CD1c-positive myeloid dendritic cell (primary cell): ENCODE measurements at regions not wholly inside any gene's neighbourhood (a gene's known extent, or its start where the extent isn't known, plus 50 kb on each side); places are given as distances from the start of the nearest gene placed in this dataset.
"Not testable (repeated sequence)": the region's sequence is repeated elsewhere in the genome, so short reads cannot be mapped to it uniquely, and the experiment has no call there.

Source experiments
- DNase-seq: peaks from one replicate; pipeline ENCODE4 v3.0.0-alpha.2; 2016; ENCODE audit errors: extremely low spot score

DNA sequence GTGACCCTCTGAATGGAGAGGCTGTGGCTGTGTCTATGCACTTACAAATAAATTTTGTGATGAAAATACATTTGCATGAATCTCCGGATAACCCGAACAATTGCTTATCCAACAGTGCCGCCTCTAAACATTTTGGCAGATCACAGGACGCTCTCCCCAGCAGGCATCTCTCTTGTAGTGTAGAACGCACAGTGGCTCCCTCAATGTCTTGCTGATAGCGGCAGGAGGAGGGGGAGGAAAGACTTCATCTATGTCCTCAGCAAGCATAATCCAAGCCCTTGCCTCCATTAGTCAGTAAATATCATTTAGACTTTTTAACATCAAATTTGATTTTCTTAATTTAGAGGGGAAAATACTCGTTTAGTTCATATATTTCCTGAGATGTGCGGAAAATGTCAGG lies 318.1 kb upstream of the IGF1R start:
- DNase-seq: no peak

DNA sequence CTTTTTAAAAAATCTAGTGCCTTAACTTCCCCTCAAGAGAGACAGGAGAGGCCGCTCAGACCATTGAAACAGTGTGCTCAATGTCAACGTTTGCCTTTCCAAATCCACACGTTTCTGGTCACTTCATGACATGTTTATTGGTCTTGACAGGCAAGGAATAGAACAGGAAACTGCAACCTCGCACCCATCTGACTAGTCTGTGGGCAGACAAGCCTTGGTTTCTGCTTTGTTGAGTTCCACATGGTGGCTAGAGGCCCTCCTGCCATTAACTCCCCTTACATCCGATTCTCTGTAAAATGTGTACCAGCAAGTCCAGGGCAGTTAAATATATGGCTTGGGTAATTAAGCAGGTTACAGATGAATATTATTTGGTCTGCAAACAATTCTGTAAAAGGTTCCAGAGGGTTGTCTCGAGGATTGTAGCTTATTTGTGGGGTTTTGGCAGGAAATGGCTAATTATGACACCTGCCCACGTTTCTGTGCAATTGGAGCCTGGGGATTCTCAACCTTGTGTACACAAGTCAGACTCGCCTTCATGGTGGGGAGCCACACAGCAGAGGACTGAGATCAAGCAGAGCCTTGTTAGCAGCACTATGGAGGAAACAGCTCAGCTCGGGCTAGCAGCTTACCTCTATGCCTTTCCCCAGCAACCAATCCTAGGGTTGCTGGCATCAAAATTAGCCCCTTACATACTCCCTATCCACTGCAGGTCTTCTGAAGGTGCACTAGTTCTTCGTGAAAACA lies 317.5 kb upstream of the IGF1R start:
- DNase-seq: no peak

DNA sequence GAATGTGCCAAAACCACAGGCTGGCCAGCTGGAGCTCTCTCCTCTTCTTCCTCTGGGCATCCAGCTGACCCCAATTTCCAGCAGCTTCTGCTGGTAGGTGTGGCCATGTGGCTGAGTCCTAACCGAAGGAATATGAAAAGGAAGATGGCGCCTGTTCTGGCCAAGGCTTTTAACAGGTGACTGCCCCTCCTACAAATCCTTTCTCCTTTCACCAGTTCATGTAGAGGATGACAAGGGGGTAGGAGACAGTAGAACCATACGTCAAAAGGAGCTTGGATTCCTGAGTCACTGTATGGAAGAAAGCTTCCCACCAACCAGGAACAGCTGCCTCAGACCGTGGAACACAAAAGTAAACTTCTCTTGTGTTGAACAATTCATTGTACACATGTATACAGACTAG lies 316.7 kb upstream of the IGF1R start:
- no peak for DNase-seq

DNA sequence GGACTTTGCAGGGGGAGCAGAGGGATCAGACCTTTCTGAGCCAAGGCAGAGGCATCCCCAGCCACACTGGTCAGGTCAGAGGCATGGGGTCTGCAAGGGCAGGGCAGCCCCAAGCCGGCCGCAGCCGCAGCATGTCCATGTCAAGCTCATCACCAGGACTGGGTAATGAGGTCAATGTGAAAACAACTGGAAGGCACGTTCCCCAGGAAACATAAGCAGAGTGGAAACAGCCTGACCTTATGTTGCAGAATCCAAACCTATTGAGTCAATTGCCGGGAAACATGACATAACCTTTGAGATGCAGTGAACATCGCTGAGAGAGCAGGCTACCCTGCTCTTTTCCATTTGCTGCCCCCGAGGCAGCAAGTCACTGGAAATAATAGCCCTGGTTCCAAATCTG lies 315.1 kb upstream of the IGF1R start:
- DNase-seq: no peak

DNA sequence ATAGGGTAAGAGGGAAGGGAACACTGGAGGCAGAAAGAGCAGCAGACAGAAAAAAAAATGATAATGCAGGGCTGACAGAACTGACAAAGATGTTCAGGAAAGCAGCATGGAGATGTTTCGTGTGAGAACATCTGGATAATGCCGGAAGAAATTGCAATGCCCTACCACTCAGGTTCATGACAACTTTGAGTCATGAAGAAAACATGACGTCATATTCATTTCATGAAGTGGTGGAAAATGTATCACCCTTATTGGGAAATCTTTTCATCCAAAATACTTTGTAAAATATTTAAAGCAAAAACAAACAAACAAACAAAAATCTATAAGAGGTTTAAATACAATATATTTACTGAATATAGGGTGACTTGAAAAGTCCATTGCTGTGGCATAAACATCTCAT lies 305.4 kb upstream of the IGF1R start:
- DNase-seq: no peak

DNA sequence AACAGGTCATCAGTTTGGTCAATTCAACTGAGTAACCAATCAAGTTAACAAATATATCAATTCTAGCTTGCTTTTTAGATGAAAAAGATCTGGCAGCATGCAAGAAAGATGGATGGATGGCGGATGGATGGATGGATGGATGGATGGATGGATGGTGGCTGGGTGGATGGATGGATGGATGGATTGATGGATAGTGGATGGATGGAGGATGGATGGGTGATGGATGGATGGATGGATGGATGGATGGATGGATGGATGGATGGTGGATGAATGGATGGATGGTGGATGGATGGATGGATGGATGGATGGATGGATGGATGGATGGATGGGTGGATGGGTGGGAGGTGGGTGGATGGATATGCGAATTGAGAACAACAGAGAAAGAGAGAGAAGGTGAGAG lies 303.7 kb upstream of the IGF1R start:
- no peak for DNase-seq

DNA sequence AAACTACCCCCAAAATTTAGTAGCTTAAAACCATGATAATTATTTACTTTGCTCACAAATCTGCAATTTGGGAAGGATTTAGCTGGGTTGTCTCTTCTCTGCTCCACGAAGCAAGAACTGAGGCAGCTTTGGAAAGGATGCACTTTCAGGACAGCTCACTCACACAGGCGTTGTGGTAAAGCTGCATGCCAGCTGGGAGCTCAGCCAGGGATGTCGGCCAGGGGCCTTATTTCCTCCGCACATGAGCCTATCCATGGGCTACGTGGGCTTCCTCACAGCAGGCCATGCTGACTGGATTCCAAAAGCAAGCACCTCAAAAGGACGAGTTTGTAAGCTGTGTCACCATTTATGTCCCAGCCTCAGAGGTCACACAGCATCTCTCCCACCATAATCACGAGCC lies 301.3 kb upstream of the IGF1R start:
- no peak for DNase-seq

DNA sequence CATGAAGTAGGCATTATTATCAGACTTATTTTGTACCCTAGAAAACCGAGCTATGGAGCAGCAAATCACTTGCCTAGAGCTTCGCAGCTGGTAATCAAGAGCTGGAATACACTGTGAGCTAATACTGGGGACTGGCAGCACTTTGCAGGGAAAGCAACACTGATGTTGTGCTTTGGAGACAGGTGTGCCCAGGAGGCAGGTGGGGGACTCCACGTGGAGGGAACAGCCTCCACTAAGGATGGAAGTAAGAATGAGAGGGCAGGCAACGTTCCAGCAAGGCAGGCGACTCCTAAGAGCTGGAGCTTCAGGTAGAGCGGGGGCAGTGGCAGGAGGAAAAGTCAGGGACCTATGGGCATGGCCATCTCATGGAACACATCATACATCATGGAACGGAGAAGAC lies 300.5 kb upstream of the IGF1R start:
- no peak for DNase-seq

DNA sequence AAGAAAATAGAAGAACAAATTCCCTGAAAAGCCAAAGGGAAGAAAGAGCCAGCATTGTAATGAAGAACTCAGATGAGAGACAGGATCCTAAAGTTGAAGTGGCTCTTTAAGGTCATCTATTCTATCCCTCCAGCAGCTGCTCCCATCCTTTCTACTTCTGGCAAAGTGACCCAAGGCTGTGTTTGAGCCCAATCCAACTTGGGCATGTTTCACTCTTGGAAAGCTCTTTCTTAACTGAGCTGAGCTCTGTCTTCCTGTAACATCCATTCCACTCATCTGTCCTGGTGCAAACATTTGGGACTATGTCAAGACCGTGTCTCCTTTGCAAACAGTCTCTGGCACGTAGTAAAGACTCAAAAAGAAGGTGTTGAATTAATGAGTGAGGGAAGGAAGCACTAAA lies 298.1 kb upstream of the IGF1R start:
- DNase-seq: no peak

DNA sequence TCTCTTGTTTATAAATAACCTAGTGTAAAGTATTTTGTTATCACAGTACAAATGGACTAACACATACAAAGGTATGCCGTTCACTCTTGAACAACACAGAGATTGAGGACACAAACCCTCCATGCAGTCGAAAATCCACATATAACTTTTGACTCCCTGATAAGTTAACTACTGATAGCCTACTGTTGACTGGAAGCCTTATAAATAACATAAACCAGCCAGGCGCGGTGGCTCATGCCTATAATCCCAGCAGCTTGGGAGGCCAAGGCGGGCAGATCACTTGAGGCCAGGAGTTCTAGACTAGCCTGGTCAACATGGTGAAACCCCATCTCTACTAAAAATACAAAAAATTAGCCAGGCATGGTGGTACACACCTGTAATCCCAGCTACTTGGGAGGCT lies 290.1 kb upstream of the IGF1R start:
- not testable (repeated sequence) for DNase-seq

DNA sequence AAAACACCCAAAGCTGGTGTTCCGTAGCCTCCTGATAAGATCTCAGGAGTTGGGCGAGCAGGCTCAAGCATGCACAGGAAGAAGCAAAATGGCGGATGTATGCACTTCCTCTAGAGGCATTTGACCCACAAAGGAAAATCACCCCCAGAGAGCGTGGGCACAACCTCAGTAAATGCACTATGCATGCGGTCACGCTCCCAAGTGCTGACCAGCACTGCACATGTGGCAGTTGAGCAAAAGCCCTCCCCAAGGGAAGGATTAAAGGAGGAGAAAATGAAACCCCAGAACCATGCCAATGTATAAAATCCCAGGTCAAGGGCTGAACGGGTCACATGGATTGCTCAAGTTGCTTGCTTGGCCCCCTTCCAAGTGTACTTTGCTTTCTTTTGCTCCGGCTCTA lies 289.4 kb upstream of the IGF1R start:
- no peak for DNase-seq

DNA sequence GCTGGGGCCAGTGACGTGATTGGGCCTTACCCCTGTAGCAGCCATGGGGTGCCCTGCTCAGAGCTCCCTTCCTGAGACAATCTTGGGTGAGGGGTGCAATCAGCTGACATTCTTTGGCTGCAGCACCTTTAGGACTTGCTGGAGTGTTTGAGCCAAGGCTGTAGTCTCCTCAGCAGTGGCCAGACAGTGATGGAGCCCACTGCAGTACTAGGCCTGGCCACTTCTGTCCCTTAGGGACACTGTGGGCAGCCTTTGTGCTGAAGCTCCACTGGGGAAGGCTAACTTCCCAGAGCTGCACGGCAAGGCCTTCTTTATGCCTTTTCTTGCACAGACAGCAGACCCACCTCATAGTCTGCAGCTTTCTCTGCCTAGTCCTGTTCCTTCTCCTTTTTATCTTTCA lies 284.9 kb upstream of the IGF1R start:
- no peak for DNase-seq

DNA sequence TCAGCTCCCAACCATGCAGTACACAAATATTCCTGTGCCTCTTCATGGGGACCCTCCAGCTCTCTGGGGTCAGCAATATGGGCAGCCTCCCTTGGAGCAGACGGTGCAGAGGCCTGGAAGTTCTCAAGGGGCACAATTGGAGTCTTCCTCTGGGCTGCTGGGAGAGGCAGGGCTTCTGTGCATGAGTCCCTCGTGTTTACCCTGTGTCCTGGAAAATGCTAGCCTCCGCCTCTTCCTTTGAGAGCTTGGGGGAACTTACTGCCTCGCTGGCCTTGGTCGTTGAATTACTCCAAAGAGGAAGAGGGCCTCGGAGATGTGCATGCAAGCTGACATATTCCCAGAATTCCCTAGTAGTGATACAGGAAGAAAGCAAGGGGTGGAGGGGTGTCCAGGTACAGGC lies 284.4 kb upstream of the IGF1R start:
- no peak for DNase-seq

DNA sequence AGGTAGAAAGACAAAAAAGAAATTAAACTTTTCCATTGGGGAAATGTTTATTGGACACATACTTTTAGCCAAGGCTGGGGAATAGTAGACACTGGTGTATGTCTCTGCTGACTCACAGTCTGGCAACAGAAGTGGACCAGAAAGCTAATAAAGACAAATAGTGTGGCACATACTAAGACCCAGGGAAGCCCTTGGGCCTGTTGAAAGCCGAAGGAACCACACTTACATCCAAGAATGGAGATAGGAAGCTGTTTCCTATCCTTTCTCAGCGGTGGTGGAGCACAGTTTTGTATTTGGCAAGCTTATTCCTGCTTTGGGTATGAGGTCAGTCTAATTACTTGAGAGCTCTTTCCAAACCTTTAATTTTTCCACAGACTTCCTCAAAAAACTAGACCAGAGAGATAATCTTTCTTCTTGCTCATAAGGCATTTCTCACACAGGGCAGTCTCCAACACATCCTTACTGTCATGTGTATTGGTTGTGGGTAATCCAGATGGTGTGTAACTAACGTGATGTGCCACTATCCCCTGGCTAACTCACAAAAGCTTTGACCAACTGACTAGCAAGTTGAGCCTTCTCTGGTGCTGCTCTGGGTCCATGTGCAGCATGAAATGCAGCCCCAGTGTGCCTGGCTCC lies 279.1 kb upstream of the IGF1R start:
- no peak for DNase-seq

DNA sequence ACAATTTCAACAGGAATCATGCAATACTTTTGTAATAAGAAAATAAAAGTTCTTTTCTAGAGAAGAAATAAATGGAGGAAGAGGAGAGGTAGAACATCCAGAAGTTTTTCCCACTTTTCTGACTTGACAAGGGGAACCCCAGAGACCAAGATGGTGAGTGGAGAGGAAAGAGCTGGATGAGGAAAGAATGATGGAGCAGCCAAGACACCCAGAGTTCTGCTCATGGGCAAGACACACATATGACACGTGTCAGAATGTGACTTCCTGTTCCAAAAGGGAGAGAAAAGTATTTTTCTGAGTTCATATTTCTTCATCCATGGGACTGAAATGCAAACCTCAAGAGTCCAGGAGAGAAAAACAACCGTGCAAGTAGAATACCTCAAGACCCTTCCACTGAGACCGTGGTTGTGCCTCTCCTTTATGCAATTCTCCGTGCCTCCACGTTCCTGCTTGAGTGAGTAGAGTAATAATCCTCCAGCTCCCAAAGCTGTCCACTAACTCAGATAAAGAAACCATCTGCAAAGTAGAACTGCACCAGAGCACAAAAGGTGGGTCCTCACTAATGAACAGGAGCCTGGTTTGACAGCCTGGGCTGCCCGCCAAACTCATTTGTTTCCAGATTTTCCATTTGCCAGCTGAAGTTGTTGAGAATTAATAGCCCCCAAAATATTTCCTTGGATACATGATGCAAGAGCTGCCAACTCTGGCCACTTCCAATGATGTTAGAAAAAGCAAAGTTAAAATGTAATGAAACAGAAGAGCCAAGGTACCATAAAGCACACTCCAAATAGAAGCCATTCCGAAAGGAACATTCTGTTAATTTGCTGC lies 272.6 kb upstream of the IGF1R start:
- DNase-seq: no peak

DNA sequence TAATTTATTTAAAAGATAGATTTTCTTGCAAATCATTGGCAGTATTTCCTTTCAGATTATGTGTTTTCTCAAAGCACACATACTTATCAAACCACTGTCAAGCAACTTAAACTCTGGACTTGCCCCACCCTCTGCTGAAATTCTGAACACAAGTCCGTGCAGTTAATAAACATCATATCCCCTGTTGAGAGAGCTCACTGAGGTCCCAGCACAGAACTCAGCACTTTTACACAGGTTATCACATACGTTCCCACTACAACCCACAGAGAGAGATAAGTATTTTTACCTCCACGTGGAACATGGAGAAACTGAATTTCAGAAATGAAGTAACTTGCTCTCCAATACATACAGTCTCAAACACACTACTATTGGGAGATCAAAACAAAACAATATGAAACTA lies 267.6 kb upstream of the IGF1R start:
- DNase-seq: no peak

DNA sequence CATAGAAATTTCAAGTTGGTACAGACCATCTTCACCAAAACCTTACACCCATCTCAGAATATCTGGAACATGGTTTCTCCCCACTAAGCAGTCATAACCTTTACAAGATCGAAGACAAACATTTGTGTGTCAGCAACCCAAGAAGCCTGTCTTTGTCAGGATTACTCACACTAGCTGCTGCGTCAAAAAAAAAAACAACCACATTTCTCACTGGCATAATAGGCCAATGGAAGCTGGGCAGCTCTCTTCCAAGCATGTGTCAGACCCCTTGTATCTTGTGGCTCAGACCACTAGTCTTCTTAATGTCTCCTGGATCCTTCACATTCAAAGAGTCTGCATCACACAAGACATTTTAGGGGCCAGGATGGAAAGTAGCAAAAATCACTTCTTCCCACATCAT lies 266.9 kb upstream of the IGF1R start:
- no peak for DNase-seq

DNA sequence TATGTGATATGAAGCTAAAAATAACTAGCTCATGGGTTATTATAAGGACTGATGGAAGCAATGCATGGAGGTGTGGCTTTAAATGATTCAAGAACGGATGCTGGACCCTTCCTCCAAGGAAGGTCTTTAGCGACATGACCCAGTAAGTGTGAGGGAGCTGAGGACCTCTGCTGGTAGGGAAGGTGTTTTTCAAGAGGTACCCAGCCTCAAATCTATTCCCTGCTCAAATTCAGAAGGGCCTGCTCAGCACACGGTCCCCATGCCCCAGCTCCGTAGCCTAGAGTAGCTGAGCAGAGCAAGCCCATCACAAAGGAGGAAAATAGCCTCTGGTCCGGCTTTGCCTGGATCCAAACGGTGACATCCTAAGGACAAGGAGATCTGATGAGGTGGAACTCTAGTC lies 266.2 kb upstream of the IGF1R start:
- DNase-seq: no peak

DNA sequence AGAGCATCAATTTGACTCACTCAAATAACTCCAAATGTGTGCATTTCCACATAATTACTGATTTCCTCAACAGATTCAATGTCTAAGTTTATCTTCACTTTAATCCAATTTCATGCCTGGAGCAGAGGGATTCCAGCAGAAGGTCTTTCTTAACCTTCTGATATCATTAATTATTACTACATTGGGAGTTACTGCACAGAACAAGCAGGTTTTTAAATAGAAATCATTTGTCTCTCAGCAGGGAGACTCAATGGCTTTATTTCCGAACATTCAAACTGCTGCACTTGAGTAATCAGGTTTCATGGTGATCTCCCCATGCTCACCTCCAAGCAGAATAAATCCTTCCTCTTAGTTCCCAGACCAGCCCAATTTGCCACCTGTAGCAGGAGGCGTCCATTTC lies 264.8 kb upstream of the IGF1R start:
- no peak for DNase-seq

DNA sequence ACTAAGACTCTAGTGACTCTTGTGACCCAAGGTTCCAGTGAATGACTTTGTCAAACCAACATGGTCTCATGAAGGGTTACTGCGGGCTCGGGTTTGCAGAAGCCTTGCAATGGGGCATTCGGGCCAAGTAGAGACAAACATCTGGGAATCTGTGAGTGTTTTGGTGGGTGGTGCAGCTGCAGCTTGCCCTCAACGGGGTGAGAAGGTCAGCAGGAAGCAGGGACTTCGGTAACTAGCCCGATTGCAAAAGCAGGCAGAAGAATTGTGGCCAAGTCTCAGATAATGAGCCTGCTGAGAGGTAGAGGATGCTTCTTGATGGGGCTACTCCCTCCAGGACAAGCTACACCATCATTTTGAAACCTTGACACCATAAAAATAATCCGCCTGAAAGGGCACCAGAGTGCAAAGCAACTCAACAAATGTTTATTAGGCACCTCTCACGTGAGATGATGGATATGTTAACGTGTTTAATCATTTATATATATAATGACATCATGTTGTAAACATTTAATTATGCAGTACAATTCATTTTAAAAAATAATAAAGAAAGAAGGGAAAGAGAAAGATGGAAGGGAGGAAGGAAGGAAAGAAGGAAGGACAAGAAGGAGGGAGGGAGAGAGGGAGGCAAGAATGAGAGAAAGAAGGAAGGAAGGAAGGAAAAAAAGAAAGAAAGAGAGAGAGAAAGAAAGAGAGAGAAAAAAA lies 263.9 kb upstream of the IGF1R start:
- DNase-seq: no peak

DNA sequence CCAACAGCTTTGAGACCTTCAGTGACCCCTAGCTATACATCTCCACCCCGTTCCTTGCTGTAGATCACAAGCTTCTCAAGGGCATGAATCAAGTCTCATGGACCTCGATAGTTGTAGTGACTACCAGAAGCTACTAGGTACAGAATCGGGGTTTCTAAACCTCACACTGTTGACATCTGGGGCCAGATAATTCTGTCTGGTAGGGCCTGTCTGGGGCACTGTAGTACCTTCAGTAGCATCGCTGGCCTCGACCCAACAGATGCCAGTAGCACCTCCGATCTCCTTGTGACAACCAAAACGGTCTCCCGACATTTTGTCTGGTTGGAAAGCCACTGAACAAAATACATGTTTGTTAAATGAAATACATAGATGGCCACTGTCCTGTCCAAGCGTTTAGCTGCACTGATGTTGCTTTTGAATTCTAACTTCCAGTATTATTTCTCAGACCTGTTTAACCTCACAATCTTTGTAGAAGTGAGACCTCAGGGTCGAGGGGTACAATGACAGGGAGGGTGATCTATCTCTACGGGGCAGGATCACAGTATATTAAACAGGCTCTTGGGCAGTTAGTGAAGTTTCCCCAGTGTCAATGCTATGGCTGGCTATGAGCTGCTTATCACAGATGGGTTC lies 262.5 kb upstream of the IGF1R start:
- DNase-seq: no peak

DNA sequence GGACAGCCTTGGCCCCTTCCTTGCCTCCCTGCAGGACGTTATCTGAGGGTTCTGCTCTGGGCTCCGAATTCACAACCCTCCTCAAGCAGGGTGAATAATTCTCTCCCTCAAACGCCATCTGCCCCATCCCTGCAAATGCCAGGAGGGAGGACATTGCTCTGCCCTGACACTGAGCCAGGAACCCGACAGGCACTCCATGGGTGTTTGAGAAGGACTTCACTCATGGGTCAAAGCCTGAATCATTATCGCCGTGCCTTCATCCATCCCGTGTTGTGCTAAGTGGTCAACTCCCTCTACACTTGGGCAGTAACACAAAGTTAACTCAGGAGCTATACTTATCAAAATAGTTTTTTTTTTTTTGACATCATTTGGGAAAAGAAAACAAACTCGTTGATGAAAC lies 261.8 kb upstream of the IGF1R start:
- no peak for DNase-seq
